Naive thymus-derived CD4-positive, alpha-beta T cell (primary cell): ENCODE measurements at regions not wholly inside any gene's neighbourhood (a gene's known extent, or its start where the extent isn't known, plus 50 kb on each side); places are given as distances from the start of the nearest gene placed in this dataset.

ENCODE experiments used
- ATAC-seq: fragments of 150-1000 bp; cut with Tn5 transposase; 2 replicates; pipeline ENCODE4 v1.10.0; 2021; ENCODE audit warnings: mild to moderate bottlenecking, moderate library complexity
- CTCF ChIA-PET: fragments of 350-600 bp; sonication (Branson Sonifier 250); formaldehyde crosslinking; loops from one replicate; lab custom pipeline; 2021; ENCODE audit warnings: antibody characterized with exemption; lab: Charles Lee
- POLR2A ChIA-PET: fragments of 350-600 bp; sonication (Branson Sonifier 250); formaldehyde crosslinking; loops from one replicate; lab custom pipeline; 2021; ENCODE audit warnings: antibody characterized with exemption, inconsistent platforms; lab: Charles Lee
- DNase-seq, 9 donors: peaks; one replicate each; pipeline versions ENCODE4 v3.0.0 to v3.0.0-alpha.2; 2020 to 2022; ENCODE audit warnings: mixed read lengths in 1 of 9
- H3K27ac ChIP-seq: one replicate; pipeline ENCODE4 v1.7.0; 2013; ENCODE audit warnings: mild to moderate bottlenecking, low read depth, low read length, moderate library complexity
- H3K27me3 ChIP-seq, 2 donors: one replicate each; pipeline ENCODE4 v1.7.0; 2013; ENCODE audit warnings: low read length in 2 of 2, mild to moderate bottlenecking in 2 of 2, moderate library complexity in 2 of 2; ENCODE audit not compliant: control insufficient read depth in 2 of 2, insufficient read depth in 2 of 2
- H3K36me3 ChIP-seq, 3 experiments: 1 replicate in 2 of 3; 2 replicates in 1 of 3; pipeline ENCODE4 v1.7.0; 2013; ENCODE audit warnings: low read length in 3 of 3, mild to moderate bottlenecking in 3 of 3, moderate library complexity in 1 of 3; ENCODE audit not compliant: insufficient read depth in 3 of 3, control insufficient read depth in 2 of 3
- H3K4me1 ChIP-seq, 2 donors: one replicate each; pipeline ENCODE4 v1.7.0; 2013; ENCODE audit warnings: low read length in 2 of 2, mild to moderate bottlenecking in 2 of 2, moderate library complexity in 1 of 2; ENCODE audit not compliant: control insufficient read depth in 2 of 2, insufficient read depth in 2 of 2
- H3K4me3 ChIP-seq: 2 replicates; pipeline ENCODE4 v1.7.0; 2013; ENCODE audit warnings: mild to moderate bottlenecking, low read length
- H3K9me3 ChIP-seq, 3 experiments: 1 replicate in 2 of 3; 2 replicates in 1 of 3; pipeline ENCODE4 v1.7.0; 2013; ENCODE audit warnings: low read length in 3 of 3; ENCODE audit not compliant: control insufficient read depth in 2 of 3
- H3K27ac Mint-ChIP-seq, 9 donors: one replicate each; pipeline ENCODE4 v1.8.0; 2020 to 2022; ENCODE audit warnings: mixed read lengths in 9 of 9, mild to moderate bottlenecking in 8 of 9, moderate library complexity in 5 of 9, inconsistent platforms in 2 of 9
- H3K27me3 Mint-ChIP-seq, 5 donors: one replicate each; pipeline ENCODE4 v1.8.0; 2021 to 2022; ENCODE audit warnings: mixed read lengths in 5 of 5, mild to moderate bottlenecking in 1 of 5
- H3K36me3 Mint-ChIP-seq, 5 donors: one replicate each; pipeline ENCODE4 v1.8.0; 2020 to 2022; ENCODE audit warnings: mixed read lengths in 5 of 5, mild to moderate bottlenecking in 3 of 5, inconsistent platforms in 1 of 5
- H3K4me1 Mint-ChIP-seq, 7 donors: one replicate each; pipeline ENCODE4 v1.8.0; 2020 to 2022; ENCODE audit warnings: mixed read lengths in 7 of 7, mild to moderate bottlenecking in 3 of 7, inconsistent platforms in 1 of 7
- H3K4me3 Mint-ChIP-seq, 10 donors: one replicate each; pipeline ENCODE4 v1.8.0; 2020 to 2022; ENCODE audit warnings: mild to moderate bottlenecking in 10 of 10, mixed read lengths in 10 of 10, moderate library complexity in 6 of 10, inconsistent platforms in 2 of 10
- H3K9me3 Mint-ChIP-seq, 11 donors: one replicate each; pipeline ENCODE4 v1.8.0; 2020 to 2022; ENCODE audit warnings: mixed read lengths in 11 of 11, mild to moderate bottlenecking in 4 of 11, inconsistent platforms in 1 of 11, moderate library complexity in 1 of 11
- intact Hi-C, 2 donors: fragments of 100-400 bp; cut with micrococcal nuclease; formaldehyde crosslinking; loops; one replicate each; pipeline ENCODE4 v1.15.1; 2023

GRCh38 chr19:28981994-28982393, 231.0 kb downstream of the UQCRFS1 start:
- CTCF ChIA-PET, result no interaction called here

GRCh38 chr19:28981518-28981917, 231.4 kb downstream of the UQCRFS1 start:
- no peak for DNase-seq
- H3K9me3 ChIP-seq, result no peaks in the 10 kb centered on the region
- H3K27me3 ChIP-seq, result no peaks in the 10 kb centered on the region
- no peak overlapping the region for H3K27ac ChIP-seq
- H3K36me3 ChIP-seq, result no peaks in the 10 kb centered on the region
- no peak overlapping the region for H3K27ac Mint-ChIP-seq
- POLR2A ChIA-PET, result no interaction called here
- intact Hi-C loops, result no loop called here
- no peaks in the 10 kb centered on the region for H3K4me1 Mint-ChIP-seq
- no peak for ATAC-seq
- H3K4me3 ChIP-seq, result no peak overlapping the region
- peaks cover 0 to 8% (median 4%) of the 10 kb centered on the region in 11 donors for H3K9me3 Mint-ChIP-seq
- H3K4me1 ChIP-seq, result no peaks in the 10 kb centered on the region
- H3K27me3 Mint-ChIP-seq, result peaks cover 2 to 27% (median 13%) of the 10 kb centered on the region in 5 donors
- peaks cover 0 to 4% (median 0%) of the 10 kb centered on the region in 5 donors for H3K36me3 Mint-ChIP-seq
- CTCF ChIA-PET, result no interaction called here
- H3K4me3 Mint-ChIP-seq, result no peak overlapping the region

More at GRCh38 chr19:28981994-28982393, 231.0 kb downstream of the UQCRFS1 start:
- no peaks in the 10 kb centered on the region for H3K4me1 Mint-ChIP-seq
- peaks cover 2 to 27% (median 13%) of the 10 kb centered on the region in 5 donors for H3K27me3 Mint-ChIP-seq
- H3K27me3 ChIP-seq, result no peaks in the 10 kb centered on the region
- H3K9me3 Mint-ChIP-seq, result peaks cover 0 to 12% (median 4%) of the 10 kb centered on the region in 11 donors
- no peaks in the 10 kb centered on the region for H3K36me3 ChIP-seq
- no peak overlapping the region for H3K27ac ChIP-seq
- no peak overlapping the region for H3K4me3 ChIP-seq
- H3K4me3 Mint-ChIP-seq, result no peak overlapping the region
- POLR2A ChIA-PET, result no interaction called here
- no peaks in the 10 kb centered on the region for H3K4me1 ChIP-seq
- DNase-seq (no peak), ATAC-seq (no peak)
- H3K27ac Mint-ChIP-seq, result no peak overlapping the region
- no peaks in the 10 kb centered on the region for H3K9me3 ChIP-seq
- H3K36me3 Mint-ChIP-seq, result peaks cover 0 to 4% (median 0%) of the 10 kb centered on the region in 5 donors
- intact Hi-C loops, result no loop called here

- H3K27ac Mint-ChIP-seq, result no peak overlapping the region
- Histone ChIP-seq H3K4me1 (no peaks in the 10 kb centered on the region), H3K27ac (no peak overlapping the region), H3K27me3 (no peaks in the 10 kb centered on the region), H3K9me3 (no peaks in the 10 kb centered on the region), H3K4me3 (no peak overlapping the region), H3K36me3 (no peaks in the 10 kb centered on the region)
- H3K27me3 Mint-ChIP-seq, result peaks cover 0 to 28% (median 13%) of the 10 kb centered on the region in 5 donors
- H3K9me3 Mint-ChIP-seq, result peaks cover 0 to 8% (median 4%) of the 10 kb centered on the region in 11 donors
- ChIA-PET CTCF (no interaction called here), POLR2A (no interaction called here)
- no peak for DNase-seq
- H3K4me3 Mint-ChIP-seq, result no peak overlapping the region
- H3K4me1 Mint-ChIP-seq, result no peaks in the 10 kb centered on the region
- intact Hi-C loops, result no loop called here
- ATAC-seq, result no peak
- H3K36me3 Mint-ChIP-seq, result peaks cover 0 to 4% (median 0%) of the 10 kb centered on the region in 5 donors
Measured at GRCh38 chr19:28980236-28980868, 232.6 kb downstream of the UQCRFS1 start.

GRCh38 chr19:28977826-28978225, 235.1 kb downstream of the UQCRFS1 start:
- Histone ChIP-seq H3K36me3 (no peaks in the 10 kb centered on the region), H3K4me3 (no peak overlapping the region), H3K27ac (no peak overlapping the region), H3K4me1 (no peaks in the 10 kb centered on the region), H3K9me3 (no peaks in the 10 kb centered on the region), H3K27me3 (no peaks in the 10 kb centered on the region)
- no peak for ATAC-seq
- no peak for DNase-seq
- POLR2A ChIA-PET, result no interaction called here
- no peak overlapping the region for H3K27ac Mint-ChIP-seq
- peaks cover 0 to 33% (median 9%) of the 10 kb centered on the region in 5 donors for H3K27me3 Mint-ChIP-seq
- intact Hi-C loops, result no loop called here
- H3K4me1 Mint-ChIP-seq, result no peaks in the 10 kb centered on the region
- peaks cover 0 to 4% (median 0%) of the 10 kb centered on the region in 5 donors for H3K36me3 Mint-ChIP-seq
- peaks cover 0 to 7% (median 4%) of the 10 kb centered on the region in 11 donors for H3K9me3 Mint-ChIP-seq
- CTCF ChIA-PET, result no interaction called here
- H3K4me3 Mint-ChIP-seq, result no peak overlapping the region

- no peak for ATAC-seq
- H3K9me3 ChIP-seq, result no peaks in the 10 kb centered on the region
- H3K4me1 ChIP-seq, result no peaks in the 10 kb centered on the region
- H3K36me3 ChIP-seq, result no peaks in the 10 kb centered on the region
- ChIA-PET CTCF (no interaction called here), POLR2A (no interaction called here)
- peaks cover 0 to 6% (median 0%) of the 10 kb centered on the region in 11 donors for H3K9me3 Mint-ChIP-seq
- H3K4me1 Mint-ChIP-seq, result no peaks in the 10 kb centered on the region
- peaks cover 0 to 27% (median 11%) of the 10 kb centered on the region in 5 donors for H3K27me3 Mint-ChIP-seq
- no peaks in the 10 kb centered on the region for H3K36me3 Mint-ChIP-seq
- no peak overlapping the region for H3K27ac ChIP-seq
- intact Hi-C loops, result no loop called here
- H3K4me3 Mint-ChIP-seq, result no peak overlapping the region
- no peak overlapping the region for H3K4me3 ChIP-seq
- no peak overlapping the region for H3K27ac Mint-ChIP-seq
- no peaks in the 10 kb centered on the region for H3K27me3 ChIP-seq
- no peak for DNase-seq
Measured at GRCh38 chr19:28972058-28972852, 240.7 kb downstream of the UQCRFS1 start.

GRCh38 chr19:28971513-28971912, 241.4 kb downstream of the UQCRFS1 start:
- Histone ChIP-seq H3K4me3 (no peak overlapping the region), H3K27ac (no peak overlapping the region), H3K4me1 (no peaks in the 10 kb centered on the region), H3K27me3 (no peaks in the 10 kb centered on the region), H3K36me3 (no peaks in the 10 kb centered on the region), H3K9me3 (no peaks in the 10 kb centered on the region)
- H3K36me3 Mint-ChIP-seq, result no peaks in the 10 kb centered on the region
- intact Hi-C loops, result no loop called here
- H3K27ac Mint-ChIP-seq, result no peak overlapping the region
- H3K4me3 Mint-ChIP-seq, result no peak overlapping the region
- CTCF ChIA-PET, result no interaction called here
- peaks cover 0 to 6% (median 0%) of the 10 kb centered on the region in 11 donors for H3K9me3 Mint-ChIP-seq
- POLR2A ChIA-PET, result no interaction called here
- ATAC-seq (no peak), DNase-seq (no peak)
- no peaks in the 10 kb centered on the region for H3K4me1 Mint-ChIP-seq
- H3K27me3 Mint-ChIP-seq, result peaks cover 0 to 27% (median 11%) of the 10 kb centered on the region in 5 donors
